H1 (cell line): ENCODE measurements at regions not wholly inside any gene's neighbourhood (a gene's known extent, or its start where the extent isn't known, plus 50 kb on each side); places are given as distances from the start of the nearest gene placed in this dataset.

Source experiments
- CTCF ChIA-PET: fragments of 300-600 bp; sonication (Branson Sonifier 250); formaldehyde crosslinking; loops from one replicate; lab custom pipeline; 2021; ENCODE audit not compliant: partially characterized antibody; lab: Charles Lee
- POLR2A ChIA-PET: fragments of 300-600 bp; sonication (Branson Sonifier 250); formaldehyde crosslinking; loops from one replicate; lab custom pipeline; 2021; ENCODE audit warnings: inconsistent platforms; ENCODE audit not compliant: partially characterized antibody; lab: Charles Lee
- DNase-seq, 2 experiments: peaks; one replicate each; pipeline versions ENCODE4 v3.0.0 to v3.0.0-alpha.2; 2010 to 2022; ENCODE audit warnings: low spot score in 2 of 2, low read depth in 1 of 2, mixed read lengths in 1 of 2
- FAIRE-seq: peaks from 2 replicates; lab custom pipeline; 2011; peaks lifted over from hg19 to GRCh38; lab: Jason Lieb, UNC
- H2AFZ ChIP-seq: 2 replicates; pipeline ENCODE4 v1.8.1; 2012; ENCODE audit warnings: low read length, inconsistent platforms
- H2AK5ac ChIP-seq: 2 replicates; pipeline ENCODE4 v1.6.1; 2013; ENCODE audit warnings: low read depth, low read length
- H2BK120ac ChIP-seq: replicated peaks from 2 replicates; pipeline ENCODE3; 2013; ENCODE audit warnings: low read depth, low read length, inconsistent platforms
- H2BK12ac ChIP-seq: 2 replicates; pipeline ENCODE4 v1.6.1; 2013; ENCODE audit warnings: low read depth, low read length
- H2BK15ac ChIP-seq: 2 replicates; pipeline ENCODE4 v1.6.1; 2013; ENCODE audit warnings: low read length
- H2BK20ac ChIP-seq: 2 replicates; pipeline ENCODE4 v1.6.1; 2013; ENCODE audit warnings: low read length
- H2BK5ac ChIP-seq: 2 replicates; pipeline ENCODE4 v1.6.1; 2013; ENCODE audit warnings: low read depth, low read length
- H3K14ac ChIP-seq: 2 replicates; pipeline ENCODE4 v1.6.1; 2013; ENCODE audit warnings: inconsistent platforms; ENCODE audit not compliant: insufficient read length
- H3K18ac ChIP-seq: 2 replicates; pipeline ENCODE4 v1.6.1; 2013; ENCODE audit warnings: low read length; ENCODE audit errors: extremely low read depth
- H3K23ac ChIP-seq: 2 replicates; pipeline ENCODE4 v1.6.1; 2013; ENCODE audit warnings: inconsistent platforms; ENCODE audit not compliant: insufficient read length
- H3K23me2 ChIP-seq: 2 replicates; pipeline ENCODE4 v1.6.1; 2013; ENCODE audit warnings: low read depth, low read length
- H3K27ac ChIP-seq: 2 replicates; pipeline ENCODE4 v1.6.1; 2011; ENCODE audit warnings: low read depth, low read length, inconsistent platforms
- H3K27me3 ChIP-seq, 4 experiments: replicated peaks in 1 of 4; 1 replicate in 1 of 4; 2 replicates in 3 of 4; pipeline versions ENCODE4 v1.6.1 to v1.8.1; 2011 to 2013; ENCODE audit warnings: low read length in 3 of 4, mild to moderate bottlenecking in 3 of 4, inconsistent platforms in 2 of 4, mixed read lengths in 2 of 4, moderate library complexity in 1 of 4; ENCODE audit not compliant: control insufficient read depth in 3 of 4, insufficient read depth in 3 of 4; ENCODE audit errors: extremely low read depth in 1 of 4
- H3K36me3 ChIP-seq, 4 experiments: 2 replicates each; pipeline versions ENCODE4 v1.6.1 to v1.8.1; 2011 to 2013; ENCODE audit warnings: mild to moderate bottlenecking in 4 of 4, low read length in 3 of 4, moderate library complexity in 2 of 4, control low read depth in 1 of 4, inconsistent platforms in 1 of 4; ENCODE audit not compliant: insufficient read depth in 4 of 4, control insufficient read depth in 2 of 4
- H3K4ac ChIP-seq: replicated peaks from 2 replicates; pipeline ENCODE3; 2013; ENCODE audit warnings: low read length, low read depth, mixed read lengths, inconsistent platforms; ENCODE audit not compliant: insufficient read length
- H3K4me1 ChIP-seq, 4 experiments: replicated peaks in 1 of 4; 1 replicate in 1 of 4; 2 replicates in 3 of 4; pipeline versions ENCODE4 v1.6.1 to v1.8.1; 2011 to 2013; ENCODE audit warnings: low read length in 3 of 4, inconsistent platforms in 2 of 4, mixed read lengths in 1 of 4; ENCODE audit not compliant: insufficient read depth in 4 of 4, control insufficient read depth in 3 of 4
- H3K4me2 ChIP-seq, 2 experiments: 2 replicates each; pipeline versions ENCODE4 v1.6.1 to v1.8.1; 2011 to 2013; ENCODE audit warnings: low read depth in 2 of 2, low read length in 2 of 2, control low read depth in 1 of 2, inconsistent platforms in 1 of 2, mild to moderate bottlenecking in 1 of 2; ENCODE audit not compliant: insufficient read depth in 1 of 2
- H3K4me3 ChIP-seq, 4 experiments: fragments of 200-600, 300-600 bp in 1 of 4; sonication (generic), shearing (Covaris generic), sonication (Bioruptor Twin) in 1 of 4; 2 replicates each; pipeline versions ENCODE4 v1.5.1 to v1.8.1; 2011 to 2016; ENCODE audit warnings: low read length in 4 of 4, low read depth in 3 of 4, control low read depth in 2 of 4, inconsistent platforms in 2 of 4, mild to moderate bottlenecking in 2 of 4, mixed read lengths in 1 of 4, moderate library complexity in 1 of 4; ENCODE audit not compliant: insufficient read depth in 2 of 4; ENCODE audit errors: extremely low read depth in 1 of 4
- H3K56ac ChIP-seq: replicated peaks from 2 replicates; pipeline ENCODE3; 2013; ENCODE audit warnings: low read depth, mild to moderate bottlenecking, mixed read lengths, low read length, inconsistent platforms; ENCODE audit not compliant: insufficient read length
- H3K79me1 ChIP-seq: 2 replicates; pipeline ENCODE4 v1.6.1; 2013; ENCODE audit warnings: low read depth, low read length, control low read depth
- H3K79me2 ChIP-seq, 2 experiments: 2 replicates each; pipeline versions ENCODE4 v1.6.1 to v1.8.1; 2012 to 2013; ENCODE audit warnings: low read length in 2 of 2, mild to moderate bottlenecking in 2 of 2, inconsistent platforms in 1 of 2; ENCODE audit not compliant: insufficient read depth in 2 of 2, control insufficient read depth in 1 of 2
- H3K9ac ChIP-seq, 4 experiments: replicated peaks in 1 of 4; 1 replicate in 1 of 4; 2 replicates in 3 of 4; pipeline versions ENCODE4 v1.6.1 to v1.8.1; 2011 to 2013; ENCODE audit warnings: low read depth in 3 of 4, low read length in 3 of 4, control low read depth in 2 of 4, mild to moderate bottlenecking in 2 of 4, moderate library complexity in 2 of 4, inconsistent platforms in 1 of 4; ENCODE audit errors: extremely low read depth in 1 of 4
- H3K9me3 ChIP-seq, 2 experiments: 2 replicates each; pipeline versions ENCODE4 v1.6.1 to v1.8.1; 2012 to 2013; ENCODE audit warnings: mild to moderate bottlenecking in 2 of 2, moderate library complexity in 2 of 2, control low read depth in 1 of 2, inconsistent platforms in 1 of 2, low read depth in 1 of 2, low read length in 1 of 2, mixed read lengths in 1 of 2; ENCODE audit not compliant: insufficient read depth in 2 of 2
- H4K20me1 ChIP-seq, 2 experiments: replicated peaks in 1 of 2; 2 replicates each; pipeline versions ENCODE3 to v1.8.1; 2011 to 2013; ENCODE audit warnings: inconsistent platforms in 2 of 2, low read length in 2 of 2, mild to moderate bottlenecking in 1 of 2; ENCODE audit not compliant: insufficient read depth in 2 of 2, control insufficient read depth in 1 of 2
- H4K5ac ChIP-seq: 2 replicates; pipeline ENCODE4 v1.6.1; 2013; ENCODE audit warnings: low read length, low read depth, mixed read lengths, inconsistent platforms; ENCODE audit not compliant: insufficient read length
- H4K8ac ChIP-seq: 2 replicates; pipeline ENCODE4 v1.8.0; 2013; ENCODE audit warnings: mild to moderate bottlenecking, moderate library complexity, low read length, inconsistent platforms; ENCODE audit not compliant: insufficient read depth; ENCODE audit errors: extremely low read depth
- H4K91ac ChIP-seq: replicated peaks from 2 replicates; pipeline ENCODE3; 2013; ENCODE audit warnings: low read length, mixed read lengths, inconsistent platforms; ENCODE audit not compliant: insufficient read length
- ASH2L ChIP-seq: fragments of 200-600, 300-600 bp; sonication (generic); IDR thresholded peaks from one replicate; pipeline ENCODE4 v1.7.1; 2017; ENCODE audit warnings: low read length
- BCL11A ChIP-seq, 2 experiments: IDR thresholded peaks; one replicate each; pipeline ENCODE4 v1.6.1; 2011; ENCODE audit warnings: low read depth in 2 of 2, low read length in 2 of 2, mild to moderate bottlenecking in 2 of 2
- CHD2 ChIP-seq: IDR thresholded peaks from 2 replicates; pipeline ENCODE4 v1.6.1; 2012; ENCODE audit warnings: low read length, improper control_type of control experiment
- E2F6 ChIP-seq: IDR thresholded peaks from 2 replicates; pipeline ENCODE4 v1.6.1; 2012; ENCODE audit warnings: inconsistent platforms
- EP300 ChIP-seq, 2 experiments: IDR thresholded peaks; 1 replicate in 1 of 2; 2 replicates in 1 of 2; pipeline ENCODE4 v1.6.1; 2011 to 2012; ENCODE audit warnings: low read depth in 2 of 2, low read length in 2 of 2, mild to moderate bottlenecking in 2 of 2, borderline replicate concordance in 1 of 2, inconsistent platforms in 1 of 2, moderate library complexity in 1 of 2
- HDAC6 ChIP-seq: IDR thresholded peaks from one replicate; pipeline ENCODE4 v1.7.1; 2012; ENCODE audit warnings: low read depth, mild to moderate bottlenecking, inconsistent platforms, low read length, moderate library complexity
- JUND ChIP-seq: IDR thresholded peaks from 2 replicates; pipeline ENCODE4 v1.6.1; 2011; ENCODE audit warnings: mild to moderate bottlenecking, improper control_type of control experiment, low read length
- KDM5A ChIP-seq: fragments of 200-600 bp; IDR thresholded peaks from 2 replicates; pipeline ENCODE4 v1.7.1; 2012; ENCODE audit warnings: mild to moderate bottlenecking, low read length, inconsistent platforms, mixed read lengths
- POU5F1 ChIP-seq: IDR thresholded peaks from 2 replicates; pipeline ENCODE4 v1.6.1; 2011; ENCODE audit warnings: low read depth, mild to moderate bottlenecking, low read length, moderate library complexity
- RAD21 ChIP-seq, 2 experiments: IDR thresholded peaks in 1 of 2; conservative IDR thresholded peaks in 1 of 2; 2 replicates each; pipeline ENCODE4 v1.6.1; 2011; ENCODE audit warnings: low read depth in 2 of 2, low read length in 2 of 2, improper control_type of control experiment in 1 of 2, inconsistent platforms in 1 of 2, mild to moderate bottlenecking in 1 of 2, moderate library complexity in 1 of 2
- RNF2 ChIP-seq: fragments of 200-900, 300-1000 bp; sonication (generic); IDR thresholded peaks from 2 replicates; pipeline ENCODE4 v1.7.1; 2016; ENCODE audit warnings: borderline replicate concordance, low read depth, mild to moderate bottlenecking, antibody characterized with exemption, low read length; ENCODE audit not compliant: poor library complexity, severe bottlenecking; ENCODE audit errors: missing control alignments
- SP1 ChIP-seq: IDR thresholded peaks from 2 replicates; pipeline ENCODE4 v1.6.1; 2011; ENCODE audit warnings: low read depth, low read length
- SP4 ChIP-seq: IDR thresholded peaks from 2 replicates; pipeline ENCODE4 v1.6.1; 2012; ENCODE audit warnings: low read length, inconsistent platforms
- SRF ChIP-seq: IDR thresholded peaks from 2 replicates; pipeline ENCODE4 v1.6.1; 2011; ENCODE audit warnings: mild to moderate bottlenecking, low read depth, low read length, moderate library complexity
- TBP ChIP-seq: IDR thresholded peaks from 2 replicates; pipeline ENCODE4 v1.6.1; 2011; ENCODE audit warnings: low read depth, low read length, improper control_type of control experiment
- WGBS, 2 experiments: shearing (Covaris generic) in 1 of 2; methylation state at CpG; one replicate each; pipeline versions ENCODE4 v1.1.6 to v1.1.7; 2013 to 2015; ENCODE audit warnings: low lambda C conversion rate in 2 of 2, mixed read lengths in 2 of 2, inconsistent platforms in 1 of 2, low coverage in 1 of 2, missing lambda C conversion rate in 1 of 2; ENCODE audit not compliant: insufficient replicate concordance in 2 of 2, insufficient coverage in 1 of 2, insufficient read length in 1 of 2; ENCODE audit errors: extremely low coverage in 1 of 2, missing lambda C conversion rate in 1 of 2; 5-methylcytosine and 5-hydroxymethylcytosine counted together

- WGBS, 2 experiments, result 88% methylated on average over 1 of the region's 1 CpG; no CpG with 5 or more reads in 1 of the 2 experiments
- CTCF ChIA-PET, result no interaction called here
- H3K14ac ChIP-seq, result no peak overlapping the region
- no peak for TF ChIP-seq RAD21 (IDR thresholded peaks at IDR 0.05 in 1 of 2, conservative IDR thresholded peaks at IDR 0.05 in 1 of 2; ENCODE audit: low read depth in 2 of 2, low read length in 2 of 2)
- TF ChIP-seq HDAC6, result no peak
- no peak for TF ChIP-seq EP300 (IDR thresholded peaks at IDR 0.05; ENCODE audit: borderline replicate concordance in 1 of 2, low read depth in 2 of 2, low read length in 2 of 2)
- no peak for TF ChIP-seq ASH2L
- TF ChIP-seq SP1, result no peak
- TF ChIP-seq TBP, result no peak
- no peak for TF ChIP-seq JUND
- no peak for TF ChIP-seq KDM5A
- TF ChIP-seq BCL11A (IDR thresholded peaks at IDR 0.05; ENCODE audit: low read depth in 2 of 2, low read length in 2 of 2), result no peak
- TF ChIP-seq SRF, result no peak
- no peak for TF ChIP-seq RNF2
- no peak for TF ChIP-seq CHD2
- TF ChIP-seq E2F6, result no peak
- no peak for TF ChIP-seq SP4
- TF ChIP-seq POU5F1, result no peak
These were observed 2750.2 kb upstream of the PCDH20 start for GRCh38 chr13:64165826-64166225.

More at GRCh38 chr13:64165826-64166225, 2750.2 kb upstream of the PCDH20 start:
- Histone ChIP-seq H3K56ac (no peak overlapping the region), H2AK5ac (no peak overlapping the region), H2BK15ac (no peak overlapping the region), H3K9ac (no peak overlapping the region), H3K4me3 (no peak overlapping the region), H3K9me3 (no peaks in the 10 kb centered on the region), H2BK20ac (no peak overlapping the region), H2BK120ac (no peak overlapping the region), H3K23me2 (no peaks in the 10 kb centered on the region), H3K4me1 (no peaks in the 10 kb centered on the region), H4K5ac (no peak overlapping the region), H3K4ac (no peak overlapping the region), H3K27ac (no peak overlapping the region), H2AFZ (no peak overlapping the region), H3K18ac (no peak overlapping the region), H3K79me2 (no peaks in the 10 kb centered on the region), H3K79me1 (no peaks in the 10 kb centered on the region), H3K4me2 (no peak overlapping the region), H4K8ac (no peak overlapping the region), H2BK12ac (no peak overlapping the region), H3K36me3 (no peaks in the 10 kb centered on the region), H3K23ac (no peak overlapping the region), H4K91ac (no peak overlapping the region), H2BK5ac (no peak overlapping the region), H4K20me1 (no peaks in the 10 kb centered on the region), H3K27me3 (no peaks in the 10 kb centered on the region)
- no peak for FAIRE-seq
- no peak for DNase-seq
- POLR2A ChIA-PET, result no interaction called here
